ENCODE measurements at regions not wholly inside any gene's neighbourhood (a gene's known extent, or its start where the extent isn't known, plus 50 kb on each side); places are given as distances from the start of the nearest gene placed in this dataset.

GRCh38 chr13:74841651-74842050 lies 640.3 kb downstream of the TBC1D4 start:
- TF ChIP-seq POLR2A (IDR thresholded peaks at IDR 0.05; ENCODE audit: low read length), result no peak
- no peak for TF ChIP-seq GATA1 (IDR thresholded peaks at IDR 0.05; ENCODE audit: low read depth, low read length)

Data from erythroblast (primary cell).